GM23338 (cell line): ENCODE measurements at regions not wholly inside any gene's neighbourhood (a gene's known extent, or its start where the extent isn't known, plus 50 kb on each side); places are given as distances from the start of the nearest gene placed in this dataset.

Experiments
- ATAC-seq: fragments of 200-7000 bp; cut with Tn5 transposase; 3 replicates; pipeline ENCODE4 v1.9.1; 2020
- DNase-seq: peaks from one replicate; pipeline ENCODE4 v3.0.0-alpha.2; 2015; ENCODE audit warnings: low spot score
- H2AFZ ChIP-seq: fragments of 200-600 bp; sonication (generic); 2 replicates; pipeline ENCODE4 v1.8.0; 2016; ENCODE audit warnings: antibody characterized with exemption, mild to moderate bottlenecking, moderate library complexity
- H3F3A ChIP-seq: fragments of 200-600 bp; sonication (generic); replicated peaks from 2 replicates; pipeline ENCODE4 v1.8.0; 2017; ENCODE audit warnings: antibody characterized with exemption, mixed run types, low read depth
- H3K27ac ChIP-seq: fragments of 200-600 bp; sonication (generic); 2 replicates; pipeline ENCODE4 v1.6.1; 2016; ENCODE audit warnings: low read depth
- H3K27me3 ChIP-seq: fragments of 200-600 bp; sonication (generic); 2 replicates; pipeline ENCODE4 v1.8.0; 2016; ENCODE audit warnings: mild to moderate bottlenecking, mixed run types, moderate library complexity; ENCODE audit not compliant: insufficient read depth
- H3K36me3 ChIP-seq: fragments of 200-600 bp; sonication (generic); 2 replicates; pipeline ENCODE4 v1.8.0; 2016; ENCODE audit warnings: mild to moderate bottlenecking; ENCODE audit not compliant: insufficient read depth
- H3K4me1 ChIP-seq: fragments of 200-600 bp; sonication (generic); 2 replicates; pipeline ENCODE4 v1.8.0; 2016; ENCODE audit warnings: mild to moderate bottlenecking, moderate library complexity; ENCODE audit not compliant: insufficient read depth
- H3K4me2 ChIP-seq: fragments of 200-600 bp; sonication (generic); 2 replicates; pipeline ENCODE4 v1.7.1; 2017; ENCODE audit warnings: mixed run types
- H3K4me3 ChIP-seq: fragments of 200-600 bp; sonication (generic); 2 replicates; pipeline ENCODE4 v1.6.1; 2016; ENCODE audit warnings: mixed run types
- H3K79me2 ChIP-seq: fragments of 200-600 bp; sonication (generic); replicated peaks from 2 replicates; pipeline ENCODE4 v1.8.0; 2017; ENCODE audit warnings: mild to moderate bottlenecking; ENCODE audit not compliant: insufficient read depth
- H3K9me2 ChIP-seq: fragments of 200-600 bp; sonication (generic); 2 replicates; pipeline ENCODE4 v1.8.0; 2017; ENCODE audit not compliant: insufficient read depth
- H4K20me1 ChIP-seq: fragments of 200-600 bp; sonication (generic); replicated peaks from 2 replicates; pipeline ENCODE4 v1.8.0; 2017; ENCODE audit warnings: mild to moderate bottlenecking; ENCODE audit not compliant: insufficient read depth
- H3K27ac Mint-ChIP-seq: 2 replicates; pipeline ENCODE4 v1.8.0; 2020; ENCODE audit warnings: inconsistent platforms, mild to moderate bottlenecking, moderate library complexity, mixed read lengths
- H3K27me3 Mint-ChIP-seq: 3 replicates; pipeline ENCODE4 v1.8.0; 2022; ENCODE audit warnings: low read depth, mild to moderate bottlenecking, moderate library complexity, mixed read lengths, inconsistent platforms; ENCODE audit not compliant: insufficient read depth, poor library complexity
- H3K36me3 Mint-ChIP-seq: 3 replicates; pipeline ENCODE4 v1.8.0; 2021; ENCODE audit warnings: low read depth, mild to moderate bottlenecking, inconsistent platforms, moderate library complexity, mixed read lengths
- H3K4me1 Mint-ChIP-seq: 3 replicates; pipeline ENCODE4 v1.8.0; 2020; ENCODE audit warnings: mild to moderate bottlenecking, inconsistent platforms, mixed read lengths
- H3K4me3 Mint-ChIP-seq: 3 replicates; pipeline ENCODE4 v1.8.0; 2021; ENCODE audit warnings: moderate library complexity, mild to moderate bottlenecking, inconsistent platforms, mixed read lengths
- H3K9me3 Mint-ChIP-seq: 3 replicates; pipeline ENCODE4 v1.8.0; 2020; ENCODE audit warnings: moderate library complexity, mild to moderate bottlenecking, inconsistent platforms, mixed read lengths
- JUNB ChIP-seq: IDR thresholded peaks from one replicate; pipeline ENCODE4 v1.6.1; 2016; ENCODE audit warnings: antibody characterized with exemption; ENCODE audit not compliant: unreplicated experiment
- POLR2AphosphoS5 ChIP-seq: IDR thresholded peaks from 2 replicates; pipeline ENCODE4 v1.6.1; 2016; ENCODE audit warnings: antibody characterized with exemption, low read depth
- TF ChIP-seq, protein P1 (sequence below): IDR thresholded peaks from one replicate; pipeline ENCODE4 v1.6.1; 2018; ENCODE audit warnings: antibody characterized with exemption; ENCODE audit not compliant: unreplicated experiment
- TF ChIP-seq, protein P2 (sequence below): fragments of 250-450 bp; sonication (Bioruptor Pico); IDR thresholded peaks from 2 replicates; pipeline ENCODE4 v1.5.0; 2020; ENCODE audit warnings: mild to moderate bottlenecking, moderate library complexity
- TF ChIP-seq, protein P3 (sequence below), 2 experiments: fragments of 200-600 bp in 1 of 2; sonication (generic) in 1 of 2; conservative IDR thresholded peaks; 2 replicates each; pipeline versions ENCODE4 v1.5.1 to v1.6.1; 2016 to 2017; ENCODE audit warnings: antibody characterized with exemption in 2 of 2, low read depth in 2 of 2, mild to moderate bottlenecking in 2 of 2, moderate library complexity in 1 of 2

DNA sequence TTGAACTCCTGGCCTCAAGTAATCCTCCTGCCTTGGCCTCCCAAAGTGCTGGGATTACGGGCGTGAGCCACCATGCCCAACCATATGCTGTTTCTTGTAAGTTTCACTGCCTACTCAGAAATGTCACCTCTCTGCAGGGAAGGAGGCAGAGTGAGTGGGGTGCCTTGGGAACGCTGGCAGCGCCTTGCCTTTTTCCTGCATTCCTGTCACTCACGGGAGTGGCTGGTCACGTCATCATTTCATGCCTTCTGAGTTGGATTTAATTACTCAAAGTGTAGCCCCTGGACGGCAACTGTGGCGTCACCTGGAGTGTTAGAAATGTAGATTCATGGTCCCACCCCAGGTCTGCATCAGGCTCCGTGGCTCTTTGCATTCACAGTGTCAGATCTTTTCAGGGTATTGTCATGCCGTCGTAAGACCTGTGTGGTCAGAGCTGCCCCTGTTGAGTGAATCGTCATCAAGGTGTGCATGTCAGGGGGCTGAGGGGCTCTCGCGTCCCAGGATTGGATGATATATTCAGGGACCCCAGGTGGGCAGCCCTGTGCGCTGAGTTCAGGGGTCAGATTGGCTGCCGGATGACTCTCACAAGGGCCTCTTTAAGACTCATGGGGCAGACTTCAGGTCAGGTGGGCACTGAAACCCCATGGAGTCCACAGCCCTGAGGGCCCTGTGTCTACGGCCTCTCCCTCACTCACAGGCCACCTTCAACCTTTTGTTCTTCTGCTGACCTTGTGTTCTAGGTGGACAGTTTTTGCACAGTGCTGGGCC, 65.9 kb upstream of the KLHL25 start (continued):
- TF ChIP-seq, protein P1, sequence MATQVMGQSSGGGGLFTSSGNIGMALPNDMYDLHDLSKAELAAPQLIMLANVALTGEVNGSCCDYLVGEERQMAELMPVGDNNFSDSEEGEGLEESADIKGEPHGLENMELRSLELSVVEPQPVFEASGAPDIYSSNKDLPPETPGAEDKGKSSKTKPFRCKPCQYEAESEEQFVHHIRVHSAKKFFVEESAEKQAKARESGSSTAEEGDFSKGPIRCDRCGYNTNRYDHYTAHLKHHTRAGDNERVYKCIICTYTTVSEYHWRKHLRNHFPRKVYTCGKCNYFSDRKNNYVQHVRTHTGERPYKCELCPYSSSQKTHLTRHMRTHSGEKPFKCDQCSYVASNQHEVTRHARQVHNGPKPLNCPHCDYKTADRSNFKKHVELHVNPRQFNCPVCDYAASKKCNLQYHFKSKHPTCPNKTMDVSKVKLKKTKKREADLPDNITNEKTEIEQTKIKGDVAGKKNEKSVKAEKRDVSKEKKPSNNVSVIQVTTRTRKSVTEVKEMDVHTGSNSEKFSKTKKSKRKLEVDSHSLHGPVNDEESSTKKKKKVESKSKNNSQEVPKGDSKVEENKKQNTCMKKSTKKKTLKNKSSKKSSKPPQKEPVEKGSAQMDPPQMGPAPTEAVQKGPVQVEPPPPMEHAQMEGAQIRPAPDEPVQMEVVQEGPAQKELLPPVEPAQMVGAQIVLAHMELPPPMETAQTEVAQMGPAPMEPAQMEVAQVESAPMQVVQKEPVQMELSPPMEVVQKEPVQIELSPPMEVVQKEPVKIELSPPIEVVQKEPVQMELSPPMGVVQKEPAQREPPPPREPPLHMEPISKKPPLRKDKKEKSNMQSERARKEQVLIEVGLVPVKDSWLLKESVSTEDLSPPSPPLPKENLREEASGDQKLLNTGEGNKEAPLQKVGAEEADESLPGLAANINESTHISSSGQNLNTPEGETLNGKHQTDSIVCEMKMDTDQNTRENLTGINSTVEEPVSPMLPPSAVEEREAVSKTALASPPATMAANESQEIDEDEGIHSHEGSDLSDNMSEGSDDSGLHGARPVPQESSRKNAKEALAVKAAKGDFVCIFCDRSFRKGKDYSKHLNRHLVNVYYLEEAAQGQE, result no peak
- TF ChIP-seq POLR2AphosphoS5 (no peak), JUNB (no peak)

GRCh38 chr15:85865070-85865684, 70.5 kb upstream of the KLHL25 start:
- Histone ChIP-seq H3F3A (no peaks in the 10 kb centered on the region), H3K4me1 (peaks cover 3% of the 10 kb centered on the region; the same call in 1 of the 2 replicates), H2AFZ (no peak overlapping the region), H3K27ac (no peak overlapping the region), H4K20me1 (no peaks in the 10 kb centered on the region), H3K4me3 (no peak overlapping the region), H3K36me3 (no peaks in the 10 kb centered on the region), H3K79me2 (no peaks in the 10 kb centered on the region), H3K4me2 (peak overlapping the region; percentile 36; the same call in 1 of the 2 replicates), H3K9me2 (no peaks in the 10 kb centered on the region), H3K27me3 (no peaks in the 10 kb centered on the region)
- no peak overlapping the region; the same call in 1 of the 2 replicates for H3K27ac Mint-ChIP-seq
- peaks cover 9% of the 10 kb centered on the region for H3K27me3 Mint-ChIP-seq
- TF ChIP-seq, protein P2, sequence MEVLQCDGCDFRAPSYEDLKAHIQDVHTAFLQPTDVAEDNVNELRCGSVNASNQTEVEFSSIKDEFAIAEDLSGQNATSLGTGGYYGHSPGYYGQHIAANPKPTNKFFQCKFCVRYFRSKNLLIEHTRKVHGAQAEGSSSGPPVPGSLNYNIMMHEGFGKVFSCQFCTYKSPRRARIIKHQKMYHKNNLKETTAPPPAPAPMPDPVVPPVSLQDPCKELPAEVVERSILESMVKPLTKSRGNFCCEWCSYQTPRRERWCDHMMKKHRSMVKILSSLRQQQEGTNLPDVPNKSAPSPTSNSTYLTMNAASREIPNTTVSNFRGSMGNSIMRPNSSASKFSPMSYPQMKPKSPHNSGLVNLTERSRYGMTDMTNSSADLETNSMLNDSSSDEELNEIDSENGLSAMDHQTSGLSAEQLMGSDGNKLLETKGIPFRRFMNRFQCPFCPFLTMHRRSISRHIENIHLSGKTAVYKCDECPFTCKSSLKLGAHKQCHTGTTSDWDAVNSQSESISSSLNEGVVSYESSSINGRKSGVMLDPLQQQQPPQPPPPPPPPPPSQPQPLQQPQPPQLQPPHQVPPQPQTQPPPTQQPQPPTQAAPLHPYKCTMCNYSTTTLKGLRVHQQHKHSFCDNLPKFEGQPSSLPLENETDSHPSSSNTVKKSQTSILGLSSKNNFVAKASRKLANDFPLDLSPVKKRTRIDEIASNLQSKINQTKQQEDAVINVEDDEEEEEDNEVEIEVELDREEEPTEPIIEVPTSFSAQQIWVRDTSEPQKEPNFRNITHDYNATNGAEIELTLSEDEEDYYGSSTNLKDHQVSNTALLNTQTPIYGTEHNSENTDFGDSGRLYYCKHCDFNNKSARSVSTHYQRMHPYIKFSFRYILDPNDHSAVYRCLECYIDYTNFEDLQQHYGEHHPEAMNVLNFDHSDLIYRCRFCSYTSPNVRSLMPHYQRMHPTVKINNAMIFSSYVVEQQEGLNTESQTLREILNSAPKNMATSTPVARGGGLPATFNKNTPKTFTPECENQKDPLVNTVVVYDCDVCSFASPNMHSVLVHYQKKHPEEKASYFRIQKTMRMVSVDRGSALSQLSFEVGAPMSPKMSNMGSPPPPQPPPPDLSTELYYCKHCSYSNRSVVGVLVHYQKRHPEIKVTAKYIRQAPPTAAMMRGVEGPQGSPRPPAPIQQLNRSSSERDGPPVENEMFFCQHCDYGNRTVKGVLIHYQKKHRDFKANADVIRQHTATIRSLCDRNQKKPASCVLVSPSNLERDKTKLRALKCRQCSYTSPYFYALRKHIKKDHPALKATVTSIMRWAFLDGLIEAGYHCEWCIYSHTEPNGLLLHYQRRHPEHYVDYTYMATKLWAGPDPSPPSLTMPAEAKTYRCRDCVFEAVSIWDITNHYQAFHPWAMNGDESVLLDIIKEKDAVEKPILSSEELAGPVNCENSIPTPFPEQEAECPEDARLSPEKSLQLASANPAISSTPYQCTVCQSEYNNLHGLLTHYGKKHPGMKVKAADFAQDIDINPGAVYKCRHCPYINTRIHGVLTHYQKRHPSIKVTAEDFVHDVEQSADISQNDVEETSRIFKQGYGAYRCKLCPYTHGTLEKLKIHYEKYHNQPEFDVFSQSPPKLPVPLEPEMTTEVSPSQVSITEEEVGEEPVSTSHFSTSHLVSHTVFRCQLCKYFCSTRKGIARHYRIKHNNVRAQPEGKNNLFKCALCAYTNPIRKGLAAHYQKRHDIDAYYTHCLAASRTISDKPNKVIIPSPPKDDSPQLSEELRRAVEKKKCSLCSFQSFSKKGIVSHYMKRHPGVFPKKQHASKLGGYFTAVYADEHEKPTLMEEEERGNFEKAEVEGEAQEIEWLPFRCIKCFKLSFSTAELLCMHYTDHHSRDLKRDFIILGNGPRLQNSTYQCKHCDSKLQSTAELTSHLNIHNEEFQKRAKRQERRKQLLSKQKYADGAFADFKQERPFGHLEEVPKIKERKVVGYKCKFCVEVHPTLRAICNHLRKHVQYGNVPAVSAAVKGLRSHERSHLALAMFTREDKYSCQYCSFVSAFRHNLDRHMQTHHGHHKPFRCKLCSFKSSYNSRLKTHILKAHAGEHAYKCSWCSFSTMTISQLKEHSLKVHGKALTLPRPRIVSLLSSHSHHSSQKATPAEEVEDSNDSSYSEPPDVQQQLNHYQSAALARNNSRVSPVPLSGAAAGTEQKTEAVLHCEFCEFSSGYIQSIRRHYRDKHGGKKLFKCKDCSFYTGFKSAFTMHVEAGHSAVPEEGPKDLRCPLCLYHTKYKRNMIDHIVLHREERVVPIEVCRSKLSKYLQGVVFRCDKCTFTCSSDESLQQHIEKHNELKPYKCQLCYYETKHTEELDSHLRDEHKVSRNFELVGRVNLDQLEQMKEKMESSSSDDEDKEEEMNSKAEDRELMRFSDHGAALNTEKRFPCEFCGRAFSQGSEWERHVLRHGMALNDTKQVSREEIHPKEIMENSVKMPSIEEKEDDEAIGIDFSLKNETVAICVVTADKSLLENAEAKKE (CRISPR knock-in tag), result no peak
- TF ChIP-seq, protein P3, sequence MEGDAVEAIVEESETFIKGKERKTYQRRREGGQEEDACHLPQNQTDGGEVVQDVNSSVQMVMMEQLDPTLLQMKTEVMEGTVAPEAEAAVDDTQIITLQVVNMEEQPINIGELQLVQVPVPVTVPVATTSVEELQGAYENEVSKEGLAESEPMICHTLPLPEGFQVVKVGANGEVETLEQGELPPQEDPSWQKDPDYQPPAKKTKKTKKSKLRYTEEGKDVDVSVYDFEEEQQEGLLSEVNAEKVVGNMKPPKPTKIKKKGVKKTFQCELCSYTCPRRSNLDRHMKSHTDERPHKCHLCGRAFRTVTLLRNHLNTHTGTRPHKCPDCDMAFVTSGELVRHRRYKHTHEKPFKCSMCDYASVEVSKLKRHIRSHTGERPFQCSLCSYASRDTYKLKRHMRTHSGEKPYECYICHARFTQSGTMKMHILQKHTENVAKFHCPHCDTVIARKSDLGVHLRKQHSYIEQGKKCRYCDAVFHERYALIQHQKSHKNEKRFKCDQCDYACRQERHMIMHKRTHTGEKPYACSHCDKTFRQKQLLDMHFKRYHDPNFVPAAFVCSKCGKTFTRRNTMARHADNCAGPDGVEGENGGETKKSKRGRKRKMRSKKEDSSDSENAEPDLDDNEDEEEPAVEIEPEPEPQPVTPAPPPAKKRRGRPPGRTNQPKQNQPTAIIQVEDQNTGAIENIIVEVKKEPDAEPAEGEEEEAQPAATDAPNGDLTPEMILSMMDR (conservative IDR thresholded peaks at IDR 0.05; ENCODE audit: low read depth in 2 of 2), result peak; percentile 96 to 97
- H3K9me3 Mint-ChIP-seq, result no peaks in the 10 kb centered on the region
- H3K4me3 Mint-ChIP-seq, result no peak overlapping the region
- H3K4me1 Mint-ChIP-seq, result peaks cover 18% of the 10 kb centered on the region
- H3K36me3 Mint-ChIP-seq, result no peaks in the 10 kb centered on the region
- DNase-seq (peak; percentile 94), ATAC-seq (peak; percentile 98)
